OCI-LY3 (cell line): ENCODE measurements at regions not wholly inside any gene's neighbourhood (a gene's known extent, or its start where the extent isn't known, plus 50 kb on each side); places are given as distances from the start of the nearest gene placed in this dataset.

Experiments
- H2AFZ ChIP-seq: fragments of 200-600, 300-600 bp; shearing (Covaris generic); 2 replicates; pipeline ENCODE4 v1.6.0; 2014; ENCODE audit warnings: antibody characterized with exemption, low read depth, low read length
- H3K27ac ChIP-seq: fragments of 200-600, 300-600 bp; sonication (generic); 2 replicates; pipeline ENCODE4 v1.5.1; 2014; ENCODE audit warnings: mild to moderate bottlenecking, low read length, moderate library complexity, mixed read lengths
- H3K27me3 ChIP-seq: fragments of 200-600, 300-600 bp; sonication (generic); 2 replicates; pipeline ENCODE4 v1.6.1; 2014; ENCODE audit warnings: low read depth, low read length, mixed read lengths
- H3K36me3 ChIP-seq: fragments of 200-600, 300-600 bp; sonication (generic); replicated peaks from 2 replicates; pipeline ENCODE3; 2014; ENCODE audit warnings: low read depth, low read length, mixed read lengths
- H3K4me1 ChIP-seq: fragments of 300-600, 200-600 bp; sonication (generic); 2 replicates; pipeline ENCODE4 v1.6.1; 2014; ENCODE audit warnings: low read length, mixed read lengths
- H3K4me2 ChIP-seq: fragments of 200-600, 300-600 bp; sonication (generic); 2 replicates; pipeline ENCODE4 v1.6.1; 2014; ENCODE audit warnings: low read length, mixed read lengths
- H3K4me3 ChIP-seq: fragments of 300-600, 200-600 bp; sonication (generic); 2 replicates; pipeline ENCODE4 v1.5.1; 2014; ENCODE audit warnings: antibody characterized with exemption, mild to moderate bottlenecking, low read length, moderate library complexity
- H3K79me2 ChIP-seq: fragments of 300-600, 200-600 bp; shearing (Covaris generic); 2 replicates; pipeline ENCODE4 v1.6.1; 2014; ENCODE audit warnings: mild to moderate bottlenecking, low read length, mixed read lengths
- H3K9ac ChIP-seq: fragments of 300-600, 200-600 bp; shearing (Covaris generic); 2 replicates; pipeline ENCODE4 v1.6.0; 2014; ENCODE audit warnings: mild to moderate bottlenecking, low read length, moderate library complexity
- H3K9me3 ChIP-seq: fragments of 200-600, 300-600 bp; shearing (Covaris generic); 2 replicates; pipeline ENCODE4 v1.6.1; 2014; ENCODE audit warnings: low read length, mixed read lengths; ENCODE audit not compliant: insufficient read depth
- H4K20me1 ChIP-seq: fragments of 200-600, 300-600 bp; sonication (generic); 2 replicates; pipeline ENCODE4 v1.6.1; 2016; ENCODE audit warnings: low read length, mixed read lengths; ENCODE audit not compliant: insufficient read depth
- CTCF ChIP-seq: fragments of 200-600, 300-600 bp; sonication (generic); IDR thresholded peaks from 2 replicates; pipeline ENCODE4 v1.5.1; 2014; ENCODE audit warnings: antibody characterized with exemption, low read length, low read depth
- EZH2phosphoT487 ChIP-seq: fragments of 200-600 bp; shearing (Covaris generic); IDR thresholded peaks from 2 replicates; pipeline ENCODE4 v1.6.1; 2018; ENCODE audit warnings: antibody characterized with exemption, mixed run types, low read depth

- no peak overlapping the region for H3K4me3 ChIP-seq
- H3K4me2 ChIP-seq: no peak overlapping the region
- H4K20me1 ChIP-seq: no peaks in the 10 kb centered on the region
- no peaks in the 10 kb centered on the region for H3K4me1 ChIP-seq
- no peak overlapping the region for H3K27ac ChIP-seq
- no peak overlapping the region for H3K9ac ChIP-seq
- H3K27me3 ChIP-seq: no peaks in the 10 kb centered on the region
- no peak overlapping the region for H2AFZ ChIP-seq
- no peaks in the 10 kb centered on the region for H3K79me2 ChIP-seq
- H3K36me3 ChIP-seq: no peaks in the 10 kb centered on the region
- TF ChIP-seq CTCF (no peak), EZH2phosphoT487 (no peak)
- H3K9me3 ChIP-seq: no peaks in the 10 kb centered on the region
These were observed 220.4 kb upstream of the ZNF217 start for GRCh38 chr20:53814060-53814459.

DNA sequence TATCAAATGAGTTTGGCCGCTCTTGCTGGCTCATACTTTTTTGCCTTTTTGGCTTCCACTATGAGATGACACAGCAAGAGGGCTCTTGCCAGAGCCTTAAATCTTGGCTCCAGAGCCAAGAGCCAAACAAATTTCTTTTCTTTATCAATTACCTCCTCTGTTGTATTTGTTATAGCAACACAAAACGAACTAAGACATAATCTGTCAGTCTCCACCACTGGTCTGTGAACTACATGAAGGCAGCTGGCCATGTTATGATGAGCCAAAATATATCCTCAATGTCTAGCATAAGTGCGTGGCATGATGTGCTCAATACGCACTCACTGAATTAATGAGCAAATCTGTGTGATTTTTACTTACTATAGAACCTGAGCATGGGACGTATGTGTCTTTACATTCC, 220.0 kb upstream of the ZNF217 start:
- Histone ChIP-seq H3K4me1 (no peaks in the 10 kb centered on the region), H3K4me3 (no peak overlapping the region), H3K9ac (no peak overlapping the region), H3K27ac (no peak overlapping the region), H3K27me3 (no peaks in the 10 kb centered on the region), H3K79me2 (no peaks in the 10 kb centered on the region), H3K9me3 (no peaks in the 10 kb centered on the region), H4K20me1 (no peaks in the 10 kb centered on the region), H3K4me2 (no peak overlapping the region), H2AFZ (no peak overlapping the region), H3K36me3 (no peaks in the 10 kb centered on the region)
- TF ChIP-seq EZH2phosphoT487 (no peak), CTCF (no peak)

DNA sequence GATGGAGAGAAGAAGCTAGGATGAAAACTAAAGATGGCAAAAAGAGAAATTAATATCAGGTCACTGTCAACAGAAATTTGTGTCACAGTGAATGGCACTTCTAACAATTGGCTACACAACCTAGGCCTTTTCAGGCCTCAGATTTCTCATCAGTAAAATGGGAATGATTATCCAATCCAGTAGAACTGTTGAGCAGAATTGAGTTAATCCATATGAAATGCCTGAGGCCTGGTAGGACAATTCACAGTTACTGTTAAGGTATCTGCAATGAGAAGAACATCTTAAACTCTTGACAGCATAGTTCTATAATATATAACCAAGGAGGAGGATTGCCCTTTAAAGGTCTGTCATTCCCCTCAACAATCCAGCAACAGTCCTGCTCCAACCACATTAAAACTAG, 217.9 kb upstream of the ZNF217 start:
- Histone ChIP-seq H4K20me1 (no peaks in the 10 kb centered on the region), H3K4me2 (no peak overlapping the region), H3K9ac (no peak overlapping the region), H3K79me2 (no peaks in the 10 kb centered on the region), H3K27ac (no peak overlapping the region), H3K27me3 (no peaks in the 10 kb centered on the region), H3K9me3 (no peaks in the 10 kb centered on the region), H3K4me1 (no peaks in the 10 kb centered on the region), H2AFZ (no peak overlapping the region), H3K4me3 (no peak overlapping the region), H3K36me3 (no peaks in the 10 kb centered on the region)
- no peak for TF ChIP-seq EZH2phosphoT487
- no peak for TF ChIP-seq CTCF

DNA sequence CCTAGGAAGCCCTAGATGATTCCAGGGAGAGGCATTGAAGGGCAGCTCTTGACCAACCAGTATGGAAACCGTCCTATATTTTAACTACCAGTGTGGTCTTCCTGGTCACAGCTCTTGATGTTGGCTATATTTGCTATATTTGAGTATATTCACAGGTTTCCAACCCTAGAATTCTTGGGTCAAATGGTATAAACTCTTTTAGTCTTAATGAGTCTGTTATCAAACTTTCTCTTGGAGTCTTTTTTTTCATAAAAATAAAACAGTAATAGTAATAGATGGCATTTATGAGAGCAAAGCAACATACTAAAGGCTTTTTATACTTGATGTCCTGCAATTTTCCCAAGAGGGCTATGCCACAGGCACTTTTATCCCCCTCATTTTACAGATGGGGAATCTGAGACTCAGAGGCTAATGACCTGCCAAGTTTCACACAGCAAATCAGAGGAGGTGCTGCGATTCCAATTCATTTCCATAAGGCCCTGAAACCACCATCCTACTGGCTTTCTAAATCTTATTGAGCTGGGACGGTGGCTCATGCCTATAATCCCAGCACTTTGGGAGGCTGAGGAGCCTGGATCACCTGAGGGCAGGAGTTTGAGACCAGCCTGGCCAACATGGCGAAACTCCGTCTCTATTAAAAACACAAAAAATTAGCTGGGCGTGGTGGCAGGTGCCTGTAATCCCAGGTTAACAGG, 217.2 kb upstream of the ZNF217 start:
- Histone ChIP-seq H3K79me2 (no peaks in the 10 kb centered on the region), H2AFZ (no peak overlapping the region)

More for the DNA sequence above, 217.2 kb upstream of the ZNF217 start:
- no peak overlapping the region for H3K9ac ChIP-seq
- H3K36me3 ChIP-seq: no peaks in the 10 kb centered on the region
- no peaks in the 10 kb centered on the region for H3K9me3 ChIP-seq
- H3K27me3 ChIP-seq: no peaks in the 10 kb centered on the region
- H4K20me1 ChIP-seq: no peaks in the 10 kb centered on the region
- no peaks in the 10 kb centered on the region for H3K4me1 ChIP-seq
- no peak overlapping the region for H3K27ac ChIP-seq
- TF ChIP-seq CTCF (no peak), EZH2phosphoT487 (no peak)
- H3K4me3 ChIP-seq: no peak overlapping the region
- H3K4me2 ChIP-seq: no peak overlapping the region
